DMS153 (cell line): ENCODE measurements at regions not wholly inside any gene's neighbourhood (a gene's known extent, or its start where the extent isn't known, plus 50 kb on each side); places are given as distances from the start of the nearest gene placed in this dataset.

Source experiments
- DNase-seq: peaks from one replicate; lab custom pipeline; 2025; lab: John Stamatoyannopoulos, UW

- DNase-seq = no peak
These were observed 190.6 kb downstream of the TTC8 start for GRCh38 chr14:89015016-89015415.

- DNase-seq = no peak
These were observed 193.0 kb downstream of the TTC8 start for GRCh38 chr14:89017417-89017816.

- no peak for DNase-seq
These were observed 197.8 kb downstream of the TTC8 start for GRCh38 chr14:89022274-89022673.

GRCh38 chr14:89024691-89025090 is 200.2 kb downstream of the TTC8 start:
- no peak for DNase-seq

GRCh38 chr14:89025561-89026236 is 201.2 kb downstream of the TTC8 start:
- no peak for DNase-seq

- DNase-seq = no peak
These were observed 202.8 kb downstream of the TTC8 start for GRCh38 chr14:89027097-89027740.

- DNase-seq = no peak
These were observed 204.1 kb downstream of the TTC8 start for GRCh38 chr14:89028462-89029134.

- DNase-seq = no peak
These were observed 205.7 kb downstream of the TTC8 start for GRCh38 chr14:89029961-89030694.

GRCh38 chr14:89030921-89031320 is 206.5 kb downstream of the TTC8 start:
- no peak for DNase-seq

GRCh38 chr14:89032086-89032649 is 207.7 kb downstream of the TTC8 start:
- DNase-seq = no peak

- DNase-seq = peak; percentile 19
These were observed 209.3 kb downstream of the TTC8 start for GRCh38 chr14:89033756-89034155.

- no peak for DNase-seq
These were observed 211.9 kb downstream of the TTC8 start for GRCh38 chr14:89036371-89036770.

- DNase-seq = no peak
These were observed 212.6 kb downstream of the TTC8 start for GRCh38 chr14:89037065-89037464.

- DNase-seq = no peak
These were observed 215.6 kb downstream of the TTC8 start for GRCh38 chr14:89040080-89040459.

- DNase-seq = peak; percentile 74
These were observed 216.2 kb downstream of the TTC8 start for GRCh38 chr14:89040460-89041256.

- peak; percentile 86 for DNase-seq
These were observed 216.8 kb downstream of the TTC8 start for GRCh38 chr14:89041257-89041582.

- no peak for DNase-seq
These were observed 217.6 kb downstream of the TTC8 start for GRCh38 chr14:89042021-89042420.

- no peak for DNase-seq
These were observed 228.9 kb downstream of the TTC8 start for GRCh38 chr14:89053303-89053702.

- DNase-seq = no peak
These were observed 231.9 kb downstream of the TTC8 start for GRCh38 chr14:89056394-89056793.

GRCh38 chr14:89058697-89059096 is 234.2 kb downstream of the TTC8 start:
- no peak for DNase-seq

GRCh38 chr14:89060191-89060590 is 235.7 kb downstream of the TTC8 start:
- no peak for DNase-seq

- DNase-seq = no peak
These were observed 237.2 kb downstream of the TTC8 start for GRCh38 chr14:89061696-89062095.
